Fibroblast of the conjunctiva (primary cell): ENCODE measurements at regions not wholly inside any gene's neighbourhood (a gene's known extent, or its start where the extent isn't known, plus 50 kb on each side); places are given as distances from the start of the nearest gene placed in this dataset.

Experiments
- DNase-seq: peaks from one replicate; pipeline ENCODE4 v3.0.0-alpha.2; 2010; ENCODE audit warnings: low read depth

DNA sequence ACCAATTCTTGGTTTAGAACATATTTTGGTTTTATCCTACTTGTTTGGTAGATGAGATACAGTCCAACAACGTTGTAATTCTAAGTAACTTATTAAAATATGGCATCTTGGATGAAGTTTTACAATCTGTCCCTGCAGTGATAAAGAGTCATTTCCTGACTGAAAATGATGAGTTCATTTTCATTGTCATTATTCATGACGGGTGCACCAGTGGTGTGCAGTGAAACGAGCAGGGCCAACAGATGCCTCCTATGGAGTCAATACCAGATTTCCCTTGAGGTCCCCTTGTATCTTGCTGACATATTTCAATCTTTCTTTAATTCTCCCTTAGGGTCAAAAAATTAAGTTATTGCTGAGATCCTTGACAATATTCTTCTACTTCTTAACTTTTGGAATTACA lies 438.5 kb downstream of the LRIG3 start:
- DNase-seq = no peak

DNA sequence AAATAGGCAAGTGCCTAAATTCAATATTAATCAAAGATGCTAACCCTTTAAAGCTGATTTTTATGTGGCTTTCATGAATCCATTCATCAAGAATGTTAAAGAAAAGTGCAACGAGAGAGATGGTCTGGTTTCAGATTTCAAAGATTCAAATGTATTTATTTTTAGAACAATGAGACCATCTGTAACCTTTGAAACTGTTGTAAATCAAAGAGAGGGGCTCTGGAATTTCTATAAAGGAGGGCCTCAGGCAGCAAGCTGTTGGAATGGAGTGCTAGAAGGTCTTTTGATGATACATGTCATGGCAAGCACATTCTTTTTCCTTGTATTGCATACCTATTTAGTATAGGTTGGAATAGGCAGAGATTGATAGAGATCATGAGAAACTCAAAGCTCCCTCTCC lies 433.0 kb downstream of the LRIG3 start:
- no peak for DNase-seq

DNA sequence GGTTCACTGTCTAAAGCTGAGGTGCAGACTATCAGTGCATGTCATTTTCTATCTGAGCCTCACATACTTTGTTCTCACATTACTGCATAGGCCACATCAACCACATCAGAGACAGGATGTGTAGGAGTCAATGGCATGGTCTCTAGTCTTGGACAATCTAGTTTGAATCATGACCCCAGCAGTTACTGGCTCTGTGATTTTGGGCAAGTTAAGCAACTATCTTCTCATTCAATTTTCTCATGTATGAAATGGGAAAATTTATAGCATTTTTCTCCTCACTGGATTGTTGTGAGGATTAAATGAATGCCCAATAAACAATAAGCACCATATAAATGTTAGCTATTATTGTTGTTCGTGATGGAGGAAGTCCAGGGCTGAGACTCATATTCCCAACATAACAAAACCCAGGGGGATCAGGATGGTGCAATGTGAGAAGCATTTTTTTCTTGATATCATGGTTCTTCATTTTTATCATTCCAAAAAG lies 432.6 kb downstream of the LRIG3 start:
- DNase-seq = no peak

DNA sequence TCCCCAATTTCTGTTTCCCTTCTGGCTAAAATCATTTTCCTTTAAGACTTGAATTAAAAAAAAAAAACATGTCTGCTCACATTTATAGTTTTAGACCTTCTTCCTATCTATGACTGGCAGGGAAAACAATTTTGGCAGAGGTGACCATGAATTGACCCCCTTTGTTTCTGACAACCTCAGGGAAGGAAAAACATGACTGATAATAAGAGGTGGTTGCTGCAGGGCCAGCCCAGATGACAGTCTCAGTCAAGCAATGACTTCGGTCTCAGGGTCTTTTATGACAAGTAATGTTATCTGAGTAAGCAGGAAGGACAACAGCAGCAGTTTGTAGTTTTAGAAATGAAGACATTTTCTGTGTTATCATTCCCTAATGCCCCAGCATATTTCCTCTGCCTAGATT lies 430.9 kb downstream of the LRIG3 start:
- DNase-seq = no peak

DNA sequence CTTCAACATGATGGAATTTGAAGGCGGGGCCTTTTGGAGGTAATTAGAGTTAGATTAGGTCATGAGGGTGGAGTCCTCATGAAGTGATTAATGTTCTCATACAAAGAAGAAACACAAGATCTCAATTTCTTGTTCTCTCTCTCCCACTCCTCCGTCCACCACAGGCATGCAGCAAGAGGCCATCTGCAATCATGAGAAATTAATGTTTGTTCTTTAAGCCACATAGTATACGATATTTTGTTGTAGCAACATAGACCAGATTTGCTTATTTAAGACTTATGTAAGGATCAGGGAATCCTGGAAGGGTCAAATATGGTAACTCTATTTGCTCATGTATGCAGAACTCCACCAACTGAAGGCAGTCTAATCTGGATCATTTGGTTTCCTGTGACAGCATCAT lies 429.0 kb downstream of the LRIG3 start:
- peak; percentile 32 for DNase-seq

DNA sequence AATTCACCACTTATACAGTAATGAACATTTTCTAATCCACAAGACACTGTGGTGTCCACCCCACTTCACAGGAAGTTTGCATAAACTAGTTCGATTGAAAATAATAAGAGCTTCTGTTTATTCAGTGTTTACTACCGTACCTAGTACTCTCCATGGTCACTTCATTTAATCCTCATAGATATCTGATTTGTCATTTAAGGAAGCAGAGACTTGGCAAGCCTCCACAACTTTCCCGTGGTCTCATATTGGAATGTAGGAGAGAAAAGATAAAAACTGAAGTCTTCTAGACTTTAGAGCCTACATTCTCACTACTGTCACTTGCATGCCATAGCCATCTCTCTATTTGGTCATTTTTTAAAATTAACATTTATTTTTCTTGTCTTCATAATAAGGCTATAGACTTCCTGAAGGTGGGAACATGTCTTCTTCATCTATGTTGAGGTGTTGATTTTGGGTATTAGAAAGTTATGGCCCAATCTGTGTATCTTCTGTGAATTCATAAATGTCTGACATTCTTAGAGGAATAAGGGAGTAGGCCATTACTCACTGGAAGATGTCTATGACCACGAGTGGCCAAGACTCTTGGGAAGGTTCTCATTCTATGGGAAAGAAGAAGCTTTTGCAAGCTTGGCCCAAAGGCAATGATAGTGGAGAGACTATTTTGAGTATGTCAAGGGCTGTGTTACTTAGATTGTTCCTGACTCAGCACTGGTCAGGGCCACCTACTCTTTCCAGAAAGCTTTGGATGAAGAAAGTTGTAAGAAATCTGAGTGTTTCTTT lies 423.7 kb downstream of the LRIG3 start:
- no peak for DNase-seq

DNA sequence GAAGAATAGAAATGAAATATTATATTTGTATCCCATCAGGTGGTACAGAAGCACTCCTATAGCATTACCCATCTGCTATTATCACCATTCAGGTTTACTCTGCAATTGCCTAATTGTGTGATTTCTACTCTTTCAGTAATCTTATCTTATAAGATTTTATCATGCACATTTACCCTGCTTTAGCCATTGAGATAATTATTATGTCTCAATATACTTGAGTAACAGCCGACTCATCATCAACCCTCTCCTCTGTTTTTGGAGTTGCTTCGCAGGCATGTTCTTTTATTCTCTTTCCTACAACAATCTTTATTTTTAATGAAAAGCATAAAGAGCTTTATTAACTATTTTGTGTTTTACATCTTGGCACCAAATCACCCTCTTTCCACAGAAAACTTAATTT lies 419.9 kb downstream of the LRIG3 start:
- DNase-seq = no peak

DNA sequence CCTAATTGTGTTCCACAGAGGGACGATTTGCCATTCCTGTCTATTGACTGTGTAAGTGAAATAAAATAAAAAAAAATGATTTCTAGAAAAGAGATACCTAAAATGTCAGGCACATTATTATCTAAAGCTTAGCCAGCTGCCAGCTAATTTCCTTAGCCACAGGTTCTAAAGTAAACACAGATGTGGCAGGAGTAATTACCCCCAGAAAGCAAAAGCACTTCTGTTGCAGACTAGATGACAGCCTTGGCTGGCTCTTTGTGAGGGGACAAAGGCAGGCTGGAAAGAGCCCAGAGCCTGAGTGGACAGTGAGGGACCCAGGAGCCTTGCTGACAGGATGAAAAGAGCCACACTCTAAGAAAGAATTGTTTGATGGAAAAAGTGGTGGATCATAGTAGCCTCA lies 418.1 kb downstream of the LRIG3 start:
- no peak for DNase-seq

DNA sequence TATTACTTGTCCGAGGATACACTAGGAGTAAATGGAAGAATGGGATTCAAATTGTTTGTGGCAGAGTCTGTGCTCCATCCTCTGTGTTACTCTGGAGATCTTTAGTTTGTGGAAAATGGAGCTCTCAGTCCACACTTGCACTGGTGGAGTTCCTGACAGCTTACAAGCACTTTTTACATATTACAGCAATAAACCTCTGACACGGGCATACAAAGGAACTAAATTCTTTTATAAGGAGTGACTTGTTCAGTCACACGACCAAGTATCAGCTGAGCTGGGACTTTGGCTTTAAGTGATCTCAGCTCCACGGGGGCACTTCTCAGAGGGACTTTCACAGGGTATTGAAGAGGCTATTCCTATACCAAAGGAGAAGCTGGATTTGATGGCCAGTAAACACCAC lies 417.5 kb downstream of the LRIG3 start:
- no peak for DNase-seq

DNA sequence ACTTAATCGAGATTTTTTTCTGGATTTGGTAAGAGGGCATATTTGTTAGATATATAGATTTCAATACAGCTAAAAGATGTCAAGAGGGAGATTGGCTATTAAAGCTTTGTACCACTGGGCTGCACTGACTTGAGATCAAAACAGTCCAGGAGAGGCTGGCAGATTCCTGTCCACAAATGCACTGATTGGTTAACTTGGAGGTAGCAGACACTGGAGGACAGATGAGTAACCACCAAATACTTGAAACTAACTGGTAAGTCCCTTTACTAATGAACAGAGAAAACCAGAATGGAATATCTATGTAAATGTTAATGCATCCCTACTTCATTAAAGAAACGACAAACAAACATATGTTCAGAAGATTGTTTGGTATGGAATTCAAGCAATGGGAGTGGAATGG lies 416.6 kb downstream of the LRIG3 start:
- DNase-seq = no peak

DNA sequence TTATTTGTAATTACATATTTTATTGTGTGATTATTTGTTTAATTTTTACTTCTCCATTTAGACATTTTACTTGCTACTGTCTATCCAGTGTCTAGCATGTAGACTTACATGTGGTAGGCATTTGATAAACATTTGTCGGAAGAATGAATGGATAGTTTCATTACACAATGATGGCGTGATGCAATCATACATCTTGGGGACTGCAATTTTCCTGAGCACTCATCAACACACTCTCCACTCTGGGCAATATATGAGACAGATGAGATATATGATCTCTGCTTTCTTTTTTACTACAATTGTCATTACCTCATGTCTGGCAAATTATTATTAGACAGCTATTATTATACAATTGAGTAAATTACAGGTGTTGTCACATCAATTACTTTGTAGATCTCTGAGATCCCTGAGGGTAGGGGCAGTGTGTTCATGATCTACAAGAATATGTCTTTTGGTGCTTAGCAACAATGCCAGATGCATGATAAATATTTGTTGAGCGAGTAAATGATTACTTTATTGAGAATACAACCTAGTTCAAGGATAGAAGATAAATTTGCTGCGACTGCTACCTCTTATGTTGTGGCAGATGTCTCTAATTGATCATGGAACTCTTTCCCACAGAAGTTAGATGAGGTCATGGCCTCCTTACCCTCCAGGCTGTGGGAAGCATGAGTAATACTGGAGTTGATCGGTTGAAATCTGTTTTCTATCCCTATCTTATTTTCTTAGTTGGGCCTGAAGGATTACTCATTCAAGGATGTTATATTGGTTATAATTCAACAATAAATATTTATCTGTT lies 416.0 kb downstream of the LRIG3 start:
- DNase-seq = peak; percentile 30

DNA sequence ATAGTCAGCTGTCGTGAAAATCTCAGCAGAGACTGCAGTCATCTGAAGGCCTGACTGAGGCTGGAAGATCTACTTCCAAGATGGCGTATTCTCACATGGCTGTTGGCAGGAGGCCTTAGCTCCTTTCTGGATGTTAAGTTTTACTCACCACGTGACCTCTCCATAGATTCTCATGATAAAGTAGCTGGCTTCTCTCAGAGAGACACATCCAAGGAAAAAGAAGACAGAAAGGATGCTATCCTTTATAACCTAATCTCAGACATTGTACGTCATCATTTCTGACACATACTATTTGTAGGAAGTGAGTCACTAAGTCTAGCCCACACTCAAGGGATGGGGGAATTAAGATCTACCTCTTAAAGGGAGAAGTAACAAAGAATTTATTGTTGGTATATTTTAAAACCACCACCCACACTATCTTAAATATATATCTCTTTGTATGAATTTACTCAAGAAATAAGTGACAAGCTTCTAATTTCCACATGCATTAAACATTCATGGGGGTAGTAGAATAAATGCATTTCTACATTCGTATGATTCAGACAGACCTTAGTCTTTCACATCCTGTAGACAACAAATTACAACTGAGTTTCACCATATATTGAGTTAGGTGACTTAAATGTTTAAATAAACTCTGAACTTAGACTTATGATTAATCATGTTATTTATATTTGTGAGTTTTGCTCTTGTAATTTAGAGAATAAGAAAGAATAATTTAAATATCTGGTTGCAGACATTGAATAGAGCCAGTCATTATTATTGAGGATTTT lies 411.0 kb downstream of the LRIG3 start:
- no peak for DNase-seq

DNA sequence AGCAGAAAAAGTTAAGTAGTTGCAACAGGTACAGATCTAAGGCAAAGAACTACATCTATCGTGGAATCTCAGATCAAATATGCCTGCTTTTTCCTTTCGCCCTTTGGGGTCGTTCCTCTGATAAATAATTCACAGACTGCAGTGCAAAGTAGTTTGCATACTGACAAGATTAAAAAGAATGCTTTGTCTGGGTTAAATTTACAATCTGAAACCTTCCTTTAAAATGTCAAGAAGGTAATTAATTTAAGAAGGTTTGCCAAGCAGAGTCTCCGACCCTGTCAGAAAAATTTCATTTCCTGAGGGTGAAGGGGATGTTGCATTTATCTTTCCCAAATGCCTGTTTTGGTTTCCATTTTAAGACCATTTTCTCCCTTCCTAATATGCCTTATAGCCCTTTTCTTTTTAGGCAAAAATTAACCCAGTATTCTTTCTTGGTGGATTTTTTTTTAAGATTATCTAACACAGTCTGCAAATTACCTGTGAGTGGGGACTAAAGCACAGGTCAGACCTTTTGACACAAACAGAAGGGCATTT lies 406.9 kb downstream of the LRIG3 start:
- DNase-seq = no peak

DNA sequence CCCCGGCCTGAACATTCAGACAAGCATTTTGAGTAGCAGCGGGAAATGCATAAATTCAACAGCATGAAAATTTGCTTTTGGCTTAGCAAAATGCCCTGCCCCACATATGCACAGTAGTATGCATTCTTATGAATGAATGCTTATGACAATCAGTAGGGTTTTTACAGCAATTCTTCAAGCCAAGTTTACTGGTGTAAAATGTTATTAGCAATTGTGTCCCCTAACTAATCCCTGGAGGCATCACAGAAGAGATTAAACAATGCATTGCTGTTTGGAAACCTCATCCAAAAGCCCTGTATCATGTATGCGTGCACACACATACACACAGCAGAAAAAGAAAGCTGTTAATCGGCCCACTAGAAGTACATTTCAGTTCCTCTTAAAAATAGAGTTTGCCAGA lies 406.5 kb downstream of the LRIG3 start:
- no peak for DNase-seq

DNA sequence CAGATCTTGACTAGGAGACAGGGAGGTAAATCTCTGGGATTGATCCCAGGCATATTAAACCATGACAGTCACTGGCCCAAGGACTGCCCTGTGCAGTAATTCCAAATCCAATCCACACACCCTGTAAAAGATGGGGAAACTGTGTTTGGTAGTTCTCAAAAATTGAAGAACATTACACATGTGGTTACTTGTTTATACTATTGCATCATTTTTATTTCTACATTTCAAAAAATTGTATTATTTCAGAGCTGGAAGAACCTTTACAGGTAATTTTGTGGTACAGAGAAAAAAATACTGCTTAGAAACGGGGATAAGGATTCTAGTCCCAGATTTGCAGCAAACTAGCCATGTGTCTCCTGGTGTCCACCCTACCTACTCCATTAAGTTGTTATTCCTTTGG lies 400.5 kb downstream of the LRIG3 start:
- no peak for DNase-seq

DNA sequence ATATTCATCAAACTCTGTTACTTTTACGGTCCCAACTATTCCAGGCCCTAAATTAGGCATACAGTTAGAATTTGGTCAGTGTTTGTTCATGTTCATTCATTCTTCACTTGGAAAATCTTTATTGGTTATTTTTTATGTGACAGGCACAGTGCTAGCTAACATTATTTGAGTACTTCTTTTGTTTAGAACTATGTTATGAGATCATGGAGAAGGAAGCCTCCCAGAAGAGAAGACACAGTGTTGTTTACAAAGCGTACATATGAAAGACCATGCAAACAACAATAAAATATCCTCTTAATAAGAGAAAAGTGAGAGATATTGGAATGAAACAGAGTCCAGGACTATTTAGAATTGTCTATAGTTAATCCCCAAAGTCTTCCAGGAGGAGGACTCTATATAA lies 399.2 kb downstream of the LRIG3 start:
- DNase-seq = no peak

DNA sequence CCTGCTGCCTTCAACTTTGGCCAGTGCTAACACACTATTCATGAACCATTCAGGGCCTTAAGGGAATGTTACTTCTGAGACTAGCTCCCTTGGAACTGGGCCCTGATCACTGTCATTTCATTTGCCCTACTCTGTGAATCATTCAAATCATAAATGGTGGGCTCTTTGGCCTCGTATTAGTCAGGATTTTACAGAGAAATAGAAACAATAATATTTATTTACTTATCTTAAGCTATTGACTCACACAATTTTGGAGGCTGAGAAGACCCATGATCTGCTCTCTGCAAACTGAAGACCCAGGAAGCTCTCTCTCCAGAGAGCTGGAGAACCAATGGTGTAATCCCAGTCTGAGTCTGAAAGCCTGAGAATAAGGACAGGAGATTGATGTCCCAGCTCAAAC lies 398.5 kb downstream of the LRIG3 start:
- no peak for DNase-seq

DNA sequence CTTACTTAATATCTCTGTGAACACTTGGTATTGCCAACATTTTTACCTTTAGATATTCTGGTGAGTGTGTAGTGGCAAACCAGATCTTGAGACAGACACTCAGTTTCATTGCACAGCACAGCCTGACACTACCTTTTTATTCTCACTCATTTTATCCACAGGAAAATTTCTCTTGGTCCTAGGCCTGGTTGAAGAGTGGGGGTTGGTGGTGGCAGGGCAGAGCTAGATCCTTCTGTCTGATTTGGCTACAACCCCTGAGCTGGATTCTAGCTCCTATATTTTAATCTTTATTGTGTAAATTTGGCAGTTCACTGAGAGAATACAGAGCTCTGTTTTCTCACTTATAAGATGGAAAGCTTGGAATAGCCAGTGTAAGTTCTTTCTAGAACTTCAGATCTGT lies 396.9 kb downstream of the LRIG3 start:
- no peak for DNase-seq

DNA sequence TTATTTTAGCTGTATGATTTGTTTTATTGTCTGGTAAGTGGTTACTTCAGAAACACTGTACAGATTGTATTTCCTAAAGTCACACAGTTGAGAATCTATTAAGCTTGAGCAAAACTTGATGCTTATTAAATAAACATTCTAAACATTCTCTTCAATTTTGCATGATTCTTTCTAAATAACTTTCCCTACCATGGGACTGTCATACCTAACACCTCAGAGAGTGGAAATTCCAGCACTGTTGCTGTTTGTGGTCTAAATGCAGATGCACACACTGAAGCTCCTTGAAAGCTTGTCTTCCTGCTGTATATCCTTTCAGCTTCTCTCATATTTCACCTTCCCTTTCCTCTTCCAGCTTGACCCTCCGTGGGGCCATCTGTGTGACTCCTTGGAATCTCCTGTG lies 392.0 kb downstream of the LRIG3 start:
- DNase-seq = no peak

DNA sequence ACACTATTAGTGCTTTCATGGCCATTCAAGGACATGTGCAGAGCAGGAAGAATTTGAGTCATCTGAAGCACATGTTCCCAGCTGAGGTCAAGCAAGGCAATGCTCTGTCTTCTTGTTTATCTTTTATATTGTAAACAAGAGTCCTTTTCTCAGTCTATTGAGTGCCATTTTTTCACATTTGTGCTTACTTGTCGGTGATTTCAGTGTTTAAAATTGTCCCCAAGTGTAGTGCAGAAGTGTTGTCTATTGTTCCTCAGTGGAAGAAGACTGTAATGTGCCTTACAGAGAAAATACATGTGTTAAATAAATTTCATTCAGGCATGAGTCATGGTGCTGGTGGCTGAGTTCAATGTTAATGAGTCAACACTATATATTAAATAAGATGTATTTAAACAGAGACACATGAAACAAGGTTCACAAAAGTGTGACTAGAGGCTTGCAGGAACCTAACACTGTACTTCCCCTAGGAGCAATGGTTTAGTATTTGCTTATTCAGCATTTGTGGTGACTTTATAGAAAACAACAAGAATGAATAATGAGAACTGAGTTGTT lies 391.1 kb downstream of the LRIG3 start:
- DNase-seq = peak; percentile 47

DNA sequence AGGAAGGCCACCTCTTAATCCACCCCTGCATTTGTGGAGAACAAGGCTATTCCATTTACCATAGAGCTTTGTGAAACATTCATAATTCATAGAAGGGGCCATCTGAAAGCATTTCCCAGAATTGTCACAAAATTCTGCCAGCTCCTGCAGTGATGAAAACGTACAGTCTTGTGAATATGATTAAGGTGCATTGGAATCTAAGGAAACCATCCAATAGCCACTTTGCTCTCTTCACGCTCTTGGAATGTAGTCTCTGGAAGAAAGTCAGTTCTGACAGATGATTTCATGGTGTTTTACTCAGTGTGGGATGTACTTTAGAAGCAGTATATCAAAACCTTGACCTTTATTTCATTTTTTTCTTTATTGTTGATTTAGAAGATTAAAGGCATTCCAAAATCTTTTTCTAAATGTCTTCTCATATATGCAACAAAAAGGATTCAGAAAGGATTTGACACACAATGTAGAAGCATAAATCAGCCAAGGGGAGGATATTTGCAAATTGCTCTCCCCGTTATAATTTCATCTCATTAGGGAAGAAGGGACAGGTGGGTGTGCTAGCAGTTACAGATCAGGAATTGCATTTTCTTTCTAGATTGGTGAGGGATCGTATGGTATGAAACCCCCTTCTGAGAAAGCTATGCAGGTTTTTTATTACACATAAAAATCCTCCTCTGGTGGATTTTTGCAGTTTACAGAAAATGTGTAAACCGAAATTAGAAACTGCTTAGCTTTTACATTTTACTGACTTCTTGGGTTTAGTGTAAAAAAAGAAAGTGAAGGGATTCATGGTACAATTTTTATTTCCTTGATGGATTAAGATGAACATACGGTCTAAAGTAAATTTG lies 390.2 kb downstream of the LRIG3 start:
- DNase-seq = peak; percentile 93
